NCI-H1048 (cell line): ENCODE measurements at regions not wholly inside any gene's neighbourhood (a gene's known extent, or its start where the extent isn't known, plus 50 kb on each side); places are given as distances from the start of the nearest gene placed in this dataset.

ENCODE experiments used
- DNase-seq: peaks from one replicate; lab custom pipeline; 2025; lab: John Stamatoyannopoulos, UW

GRCh38 chr12:83823386-83824045, 1089.1 kb downstream of the SLC6A15 start:
- peak; percentile 22 for DNase-seq

GRCh38 chr12:83821967-83822366, 1090.6 kb downstream of the SLC6A15 start:
- DNase-seq = no peak

- no peak for DNase-seq
Measured at GRCh38 chr12:83818881-83819280, 1093.7 kb downstream of the SLC6A15 start.

- DNase-seq = no peak
Measured at GRCh38 chr12:83817730-83818129, 1094.9 kb downstream of the SLC6A15 start.

- no peak for DNase-seq
Measured at GRCh38 chr12:83808591-83808990, 1104.0 kb downstream of the SLC6A15 start.

GRCh38 chr12:83807871-83808270, 1104.7 kb downstream of the SLC6A15 start:
- no peak for DNase-seq

- DNase-seq = no peak
Measured at GRCh38 chr12:83805873-83806272, 1106.7 kb downstream of the SLC6A15 start.

GRCh38 chr12:83805156-83805772, 1107.3 kb downstream of the SLC6A15 start:
- DNase-seq = no peak

GRCh38 chr12:83801972-83802371, 1110.6 kb downstream of the SLC6A15 start:
- no peak for DNase-seq

- DNase-seq = no peak
Measured at GRCh38 chr12:83800022-83800421, 1112.6 kb downstream of the SLC6A15 start.

GRCh38 chr12:83796531-83796930, 1109.8 kb downstream of the TMTC2 start:
- no peak for DNase-seq

- DNase-seq = no peak
Measured at GRCh38 chr12:83793616-83794015, 1106.9 kb downstream of the TMTC2 start.

GRCh38 chr12:83784298-83784890, 1097.7 kb downstream of the TMTC2 start:
- no peak for DNase-seq

- DNase-seq = no peak
Measured at GRCh38 chr12:83779526-83779925, 1092.8 kb downstream of the TMTC2 start.

GRCh38 chr12:83769151-83769550, 1082.4 kb downstream of the TMTC2 start:
- DNase-seq = no peak

- DNase-seq = no peak
Measured at GRCh38 chr12:83767723-83768122, 1081.0 kb downstream of the TMTC2 start.

- no peak for DNase-seq
Measured at GRCh38 chr12:83763425-83763824, 1076.7 kb downstream of the TMTC2 start.

- DNase-seq = no peak
Measured at GRCh38 chr12:83759906-83760305, 1073.2 kb downstream of the TMTC2 start.

GRCh38 chr12:83758888-83759631, 1072.4 kb downstream of the TMTC2 start:
- no peak for DNase-seq

- no peak for DNase-seq
Measured at GRCh38 chr12:83753904-83754303, 1067.2 kb downstream of the TMTC2 start.

GRCh38 chr12:83753205-83753604, 1066.5 kb downstream of the TMTC2 start:
- DNase-seq = no peak

- no peak for DNase-seq
Measured at GRCh38 chr12:83739607-83740006, 1052.9 kb downstream of the TMTC2 start.

- no peak for DNase-seq
Measured at GRCh38 chr12:83710851-83711250, 1024.1 kb downstream of the TMTC2 start.
